HepG2 (cell line): ENCODE measurements at regions not wholly inside any gene's neighbourhood (a gene's known extent, or its start where the extent isn't known, plus 50 kb on each side); places are given as distances from the start of the nearest gene placed in this dataset.

Experiments
- ATAC-seq: fragments of 200-7000 bp; cut with Tn5 transposase; 3 replicates; pipeline ENCODE4 v1.9.1; 2020; ENCODE audit warnings: mild to moderate bottlenecking, moderate library complexity
- BruUV-seq: library from RNA; stranded (reverse); fragments of 400-500 nt; replicated peaks from 2 replicates; lab custom pipeline; 2021; lab: Mats Ljungman, UMichigan
- CTCF ChIA-PET: fragments of 300-600 bp; formaldehyde crosslinking; extraction: SDS; loops from one replicate; lab custom pipeline; 2021; ENCODE audit warnings: low total read pairs, inconsistent platforms, low intra/inter-chr PET ratio; lab: Yijun Ruan, JAX
- POLR2A ChIA-PET: fragments of 350-600 bp; sonication (Branson Sonifier 250); formaldehyde crosslinking; loops from one replicate; lab custom pipeline; 2020; ENCODE audit warnings: antibody characterized with exemption, inconsistent platforms; lab: Yijun Ruan, JAX
- DNase-seq: peaks from one replicate; pipeline ENCODE4 v3.0.0-alpha.2; 2015; ENCODE audit warnings: low spot score
- FAIRE-seq: peaks from 3 replicates; lab custom pipeline; 2011; peaks lifted over from hg19 to GRCh38; lab: Jason Lieb, UNC
- H2AFZ ChIP-seq: one replicate; pipeline ENCODE4 v1.6.1; 2011; ENCODE audit warnings: low read length, inconsistent platforms
- H3K27ac ChIP-seq: fragments of 300-600 bp; 3 replicates; pipeline ENCODE4 v1.8.0; 2011; ENCODE audit warnings: mixed run types, mild to moderate bottlenecking, mixed read lengths, low read length, inconsistent platforms; ENCODE audit not compliant: insufficient read depth; ENCODE audit errors: extremely low read length
- H3K27me3 ChIP-seq, 2 experiments: fragments of 200-600 bp in 1 of 2; 2 replicates in 1 of 2; 3 replicates in 1 of 2; pipeline versions ENCODE4 v1.6.0 to v1.8.0; 2011; ENCODE audit warnings: low read length in 2 of 2, mild to moderate bottlenecking in 2 of 2, moderate library complexity in 2 of 2, inconsistent platforms in 1 of 2; ENCODE audit not compliant: insufficient read depth in 2 of 2, control insufficient read depth in 1 of 2
- H3K36me3 ChIP-seq, 2 experiments: fragments of 200-600 bp in 1 of 2; replicated peaks in 1 of 2; 2 replicates in 1 of 2; 3 replicates in 1 of 2; pipeline versions ENCODE4 v1.5.1 to v1.8.0; 2011; ENCODE audit warnings: low read length in 2 of 2, inconsistent platforms in 1 of 2; ENCODE audit not compliant: insufficient read depth in 2 of 2, control insufficient read depth in 1 of 2
- H3K4me1 ChIP-seq: 2 replicates; pipeline ENCODE4 v1.5.1; 2012; ENCODE audit warnings: low read length, inconsistent platforms; ENCODE audit not compliant: insufficient read depth
- H3K4me2 ChIP-seq: 2 replicates; pipeline ENCODE4 v1.6.0; 2011; ENCODE audit warnings: low read depth, low read length, inconsistent platforms
- H3K4me3 ChIP-seq, 3 experiments: fragments of 200-600 bp in 1 of 3; sonication (generic), shearing (Covaris generic) in 1 of 3; replicated peaks in 1 of 3; 2 replicates each; pipeline ENCODE4 v1.5.1; 2011 to 2016; ENCODE audit warnings: low read length in 3 of 3, inconsistent platforms in 2 of 3, low read depth in 2 of 3, mild to moderate bottlenecking in 2 of 3, control low read depth in 1 of 3, mixed read lengths in 1 of 3; ENCODE audit not compliant: insufficient read depth in 1 of 3
- H3K79me2 ChIP-seq: one replicate; pipeline ENCODE4 v1.6.1; 2011; ENCODE audit warnings: low read length, inconsistent platforms; ENCODE audit not compliant: insufficient read depth
- H3K9ac ChIP-seq: 2 replicates; pipeline ENCODE4 v1.6.0; 2011; ENCODE audit warnings: mild to moderate bottlenecking, low read depth, low read length, inconsistent platforms; ENCODE audit not compliant: insufficient read depth
- H3K9me3 ChIP-seq: 2 replicates; pipeline ENCODE4 v1.5.1; 2012; ENCODE audit warnings: mild to moderate bottlenecking, low read length
- H4K20me1 ChIP-seq: 2 replicates; pipeline ENCODE4 v1.6.0; 2011; ENCODE audit warnings: inconsistent platforms, mild to moderate bottlenecking, low read length, moderate library complexity; ENCODE audit not compliant: insufficient read depth
- ARID4A ChIP-seq: sonication (generic); formaldehyde crosslinking; IDR thresholded peaks from 2 replicates; pipeline ENCODE4 v1.5.0; 2020; ENCODE audit warnings: mild to moderate bottlenecking, missing genetic modification reagents, borderline replicate concordance
- CHD4 ChIP-seq: fragments of 200-600 bp; sonication (generic); IDR thresholded peaks from 2 replicates; pipeline ENCODE4 v1.7.0; 2017; ENCODE audit warnings: mild to moderate bottlenecking, low read length, borderline replicate concordance
- DBP ChIP-seq: sonication (generic); formaldehyde crosslinking; IDR thresholded peaks from 2 replicates; pipeline ENCODE4 v1.4.0; 2020; ENCODE audit warnings: missing genetic modification reagents; ENCODE audit errors: not compliant biosample characterization
- E2F2 ChIP-seq: sonication (generic); formaldehyde crosslinking; IDR thresholded peaks from 2 replicates; pipeline ENCODE4 v1.4.0; 2020; ENCODE audit warnings: missing genetic modification reagents, borderline replicate concordance
- FOXM1 ChIP-seq: sonication (generic); formaldehyde crosslinking; IDR thresholded peaks from 2 replicates; pipeline ENCODE4 v1.5.0; 2020; ENCODE audit warnings: missing genetic modification reagents
- HOXA3 ChIP-seq: sonication (generic); formaldehyde crosslinking; IDR thresholded peaks from 2 replicates; pipeline ENCODE4 v1.5.0; 2020; ENCODE audit warnings: missing genetic modification reagents
- KDM2A ChIP-seq: sonication (generic); formaldehyde crosslinking; IDR thresholded peaks from 2 replicates; pipeline ENCODE4 v1.4.0; 2020; ENCODE audit warnings: low read depth, missing genetic modification reagents, borderline replicate concordance
- MIER2 ChIP-seq: IDR thresholded peaks from 2 replicates; pipeline ENCODE4 v1.6.1; 2016; ENCODE audit warnings: missing biosample characterization, missing genetic modification reagents
- POLR2A ChIP-seq, 2 experiments: IDR thresholded peaks; 2 replicates each; pipeline ENCODE4 v1.6.1; 2011; ENCODE audit warnings: low read depth in 2 of 2, low read length in 2 of 2, mild to moderate bottlenecking in 1 of 2, moderate library complexity in 1 of 2; ENCODE audit not compliant: insufficient read depth in 1 of 2
- ZKSCAN1 ChIP-seq: fragments of 150-350 bp; IDR thresholded peaks from 2 replicates; pipeline ENCODE4 v1.6.1; 2014; ENCODE audit warnings: low read length
- ZNF280B ChIP-seq: sonication (generic); formaldehyde crosslinking; IDR thresholded peaks from 2 replicates; pipeline ENCODE4 v1.5.0; 2020; ENCODE audit warnings: missing genetic modification reagents, mild to moderate bottlenecking, borderline replicate concordance
- ZNF280D ChIP-seq: sonication (generic); formaldehyde crosslinking; IDR thresholded peaks from 2 replicates; pipeline ENCODE4 v1.5.1; 2020; ENCODE audit warnings: mild to moderate bottlenecking, missing genetic modification reagents
- ZNF501 ChIP-seq: sonication (generic); formaldehyde crosslinking; IDR thresholded peaks from 2 replicates; pipeline ENCODE4 v1.5.1; 2020; ENCODE audit warnings: mild to moderate bottlenecking, moderate library complexity, missing genetic modification reagents
- ZNF564 ChIP-seq: sonication (generic); formaldehyde crosslinking; IDR thresholded peaks from 2 replicates; pipeline ENCODE4 v1.8.1; 2023; ENCODE audit warnings: mild to moderate bottlenecking, missing genetic modification reagents
- ZNF781 ChIP-seq: sonication (generic); formaldehyde crosslinking; IDR thresholded peaks from 2 replicates; pipeline ENCODE4 v1.5.1; 2020; ENCODE audit warnings: borderline replicate concordance, mild to moderate bottlenecking, missing genetic modification reagents; ENCODE audit errors: not compliant biosample characterization
- WGBS: methylation state at CpG from one replicate; pipeline ENCODE4 v1.1.6; 2017; ENCODE audit warnings: low lambda C conversion rate; 5-methylcytosine and 5-hydroxymethylcytosine counted together
- in situ Hi-C: cut with HindIII; loops from 2 replicates; pipeline ENCODE4 v1.10.0; 2017; ENCODE audit warnings: low pct_unique_long_range_greater_than_20kb; ENCODE audit not compliant: extremely low pct_ligation_motif_present
- intact Hi-C: fragments of 100-400 bp; cut with micrococcal nuclease; formaldehyde crosslinking; loops from one replicate; pipeline ENCODE4 v1.10.0; 2022; ENCODE audit not compliant: unreplicated experiment

- H3K9ac ChIP-seq: no peak overlapping the region
- DNase-seq (no peak), FAIRE-seq (no peak), ATAC-seq (no peak)
- BruUV-seq: no TSS peak
- WGBS: 67% methylated on average over 3 of the region's 3 CpGs
- in situ Hi-C loops: no loop called here
- H3K4me3 ChIP-seq: no peak overlapping the region
- no peak overlapping the region for H2AFZ ChIP-seq
- POLR2A ChIA-PET: no interaction called here
- no peaks in the 10 kb centered on the region for H3K27me3 ChIP-seq
- H3K9me3 ChIP-seq: no peaks in the 10 kb centered on the region
- H4K20me1 ChIP-seq: no peaks in the 10 kb centered on the region
- CTCF ChIA-PET: no interaction called here
- no peak overlapping the region for H3K27ac ChIP-seq
- intact Hi-C loops: no loop called here
- no peaks in the 10 kb centered on the region for H3K36me3 ChIP-seq
- no peaks in the 10 kb centered on the region for H3K4me1 ChIP-seq
- no peaks in the 10 kb centered on the region for H3K79me2 ChIP-seq
- no peak overlapping the region for H3K4me2 ChIP-seq
- TF ChIP-seq ZNF501 (CRISPR knock-in tag) (no peak), FOXM1 (CRISPR knock-in tag) (no peak), E2F2 (no peak), HOXA3 (CRISPR knock-in tag) (no peak), POLR2A (IDR thresholded peaks at IDR 0.05; ENCODE audit: insufficient read depth in 1 of 2, low read depth in 2 of 2, low read length in 2 of 2) (no peak), CHD4 (no peak), DBP (CRISPR knock-in tag) (no peak), ZNF564 (CRISPR knock-in tag) (no peak), ARID4A (CRISPR knock-in tag) (no peak), MIER2 (CRISPR knock-in tag) (no peak), ZNF781 (no peak), KDM2A (CRISPR knock-in tag) (no peak), ZNF280D (no peak), ZKSCAN1 (no peak), ZNF280B (CRISPR knock-in tag) (no peak)
Measured at GRCh38 chr6:126867641-126868040, 250.8 kb upstream of the RSPO3 start.
